Right ventricle myocardium inferior (tissue), 1 donor: ENCODE measurements at regions not wholly inside any gene's neighbourhood (a gene's known extent, or its start where the extent isn't known, plus 50 kb on each side); places are given as distances from the start of the nearest gene placed in this dataset.

Experiments used
- ATAC-seq: fragments of 200-7000 bp; cut with Tn5 transposase; one replicate; pipeline ENCODE4 v1.9.1; 2020; ENCODE audit warnings: mild to moderate bottlenecking, moderate library complexity
- DNase-seq: peaks from one replicate; pipeline ENCODE4 v3.0.0; 2021; ENCODE audit errors: missing footprints
- intact Hi-C: fragments of 100-400 bp; cut with DNase I; formaldehyde crosslinking; loops from one replicate; pipeline ENCODE4 v1.11.0; 2022
- donor health status: DM: no; HTN: yes; CAD: no; lungs with severe emphysema.

GRCh38 chr2:186059096-186059495 lies 320.5 kb downstream of the FSIP2 start:
- DNase-seq, result no peak
- intact Hi-C loops, result no loop called here
- peak; percentile 31 for ATAC-seq

- intact Hi-C loops, result no loop called here
- DNase-seq, result no peak
- no peak for ATAC-seq
Observed at GRCh38 chr2:186060744-186061440, 322.3 kb downstream of the FSIP2 start.

- no peak for ATAC-seq
- no peak for DNase-seq
- intact Hi-C loops, result no loop called here
Observed at GRCh38 chr2:186064507-186064906, 325.9 kb downstream of the FSIP2 start.

- DNase-seq, result no peak
- no peak for ATAC-seq
- intact Hi-C loops, result no loop called here
Observed at GRCh38 chr2:186065491-186065890, 326.9 kb downstream of the FSIP2 start.

GRCh38 chr2:186068139-186068801 lies 329.7 kb downstream of the FSIP2 start:
- no peak for DNase-seq
- peak; percentile 74 for ATAC-seq
- intact Hi-C loops, result no loop called here

GRCh38 chr2:186069676-186070075 lies 331.1 kb downstream of the FSIP2 start:
- intact Hi-C loops, result no loop called here
- no peak for ATAC-seq
- DNase-seq, result no peak

- intact Hi-C loops, result no loop called here
- DNase-seq (no peak), ATAC-seq (no peak)
Observed at GRCh38 chr2:186085226-186085625, 346.6 kb downstream of the FSIP2 start.

GRCh38 chr2:186093174-186093573 lies 354.6 kb downstream of the FSIP2 start:
- intact Hi-C loops, result no loop called here
- DNase-seq, result no peak
- ATAC-seq, result no peak

- no peak for DNase-seq
- no peak for ATAC-seq
- intact Hi-C loops, result no loop called here
Observed at GRCh38 chr2:186098821-186099220, 360.2 kb downstream of the FSIP2 start.

GRCh38 chr2:186099826-186100225 lies 361.2 kb downstream of the FSIP2 start:
- DNase-seq (no peak), ATAC-seq (no peak)

GRCh38 chr2:186100636-186101035 lies 362.0 kb downstream of the FSIP2 start:
- intact Hi-C loops, result no loop called here

More at GRCh38 chr2:186099826-186100225, 361.2 kb downstream of the FSIP2 start:
- intact Hi-C loops, result no loop called here

GRCh38 chr2:186101616-186102015 lies 363.0 kb downstream of the FSIP2 start:
- DNase-seq, result no peak
- intact Hi-C loops, result no loop called here
- ATAC-seq, result peak; percentile 86

More at GRCh38 chr2:186100636-186101035, 362.0 kb downstream of the FSIP2 start:
- ATAC-seq (no peak), DNase-seq (no peak)

GRCh38 chr2:186103276-186103675 lies 364.7 kb downstream of the FSIP2 start:
- intact Hi-C loops, result no loop called here
- DNase-seq (no peak), ATAC-seq (no peak)

GRCh38 chr2:186105016-186105724 lies 366.6 kb downstream of the FSIP2 start:
- DNase-seq (no peak), ATAC-seq (no peak)
- intact Hi-C loops, result no loop called here

GRCh38 chr2:186108470-186108869 lies 369.9 kb downstream of the FSIP2 start:
- intact Hi-C loops, result no loop called here
- ATAC-seq, result no peak
- DNase-seq, result no peak

- ATAC-seq, result no peak
- no peak for DNase-seq
- intact Hi-C loops, result no loop called here
Observed at GRCh38 chr2:186113284-186113683, 372.8 kb upstream of the ZC3H15 start.

- intact Hi-C loops, result no loop called here
- ATAC-seq, result no peak
Observed at GRCh38 chr2:186125156-186125555, 360.9 kb upstream of the ZC3H15 start.

GRCh38 chr2:186125625-186126024 lies 360.4 kb upstream of the ZC3H15 start:
- intact Hi-C loops, result no loop called here
- DNase-seq (no peak), ATAC-seq (no peak)

More at GRCh38 chr2:186125156-186125555, 360.9 kb upstream of the ZC3H15 start:
- DNase-seq, result no peak

GRCh38 chr2:186126181-186126580 lies 359.9 kb upstream of the ZC3H15 start:
- intact Hi-C loops, result no loop called here
- DNase-seq (no peak), ATAC-seq (peak; percentile 69)
